Osteocyte (in vitro differentiated cells): ENCODE measurements at regions not wholly inside any gene's neighbourhood (a gene's known extent, or its start where the extent isn't known, plus 50 kb on each side); places are given as distances from the start of the nearest gene placed in this dataset.

Experiments used
- DNase-seq: peaks from one replicate; pipeline ENCODE4 v3.0.0; 2021; ENCODE audit warnings: mixed read lengths; ENCODE audit not compliant: unreplicated experiment; ENCODE audit errors: extremely low spot score
- H3K27ac Mint-ChIP-seq: one replicate; pipeline ENCODE4 v1.8.0; 2021; ENCODE audit warnings: mild to moderate bottlenecking, mixed read lengths; ENCODE audit not compliant: unreplicated experiment
- H3K27me3 Mint-ChIP-seq: one replicate; pipeline ENCODE4 v1.8.0; 2021; ENCODE audit warnings: mixed read lengths; ENCODE audit not compliant: unreplicated experiment
- H3K36me3 Mint-ChIP-seq: one replicate; pipeline ENCODE4 v1.8.0; 2021; ENCODE audit warnings: mixed read lengths; ENCODE audit not compliant: unreplicated experiment
- H3K4me1 Mint-ChIP-seq: one replicate; pipeline ENCODE4 v1.8.0; 2021; ENCODE audit warnings: mixed read lengths; ENCODE audit not compliant: unreplicated experiment
- H3K4me3 Mint-ChIP-seq: one replicate; pipeline ENCODE4 v1.8.0; 2021; ENCODE audit warnings: mild to moderate bottlenecking, moderate library complexity, mixed read lengths; ENCODE audit not compliant: unreplicated experiment
- H3K9me3 Mint-ChIP-seq: one replicate; pipeline ENCODE4 v1.8.0; 2021; ENCODE audit warnings: mixed read lengths; ENCODE audit not compliant: unreplicated experiment
- CTCF ChIP-seq: fragments of 200-600 bp; sonication (generic); IDR thresholded peaks from 2 replicates; pipeline ENCODE4 v1.5.0; 2021; ENCODE audit warnings: antibody characterized with exemption, mild to moderate bottlenecking, moderate library complexity

GRCh38 chr18:60812921-60813320 is 440.3 kb upstream of the MC4R start:
- DNase-seq = no peak
- Mint-ChIP-seq H3K4me1 (no peaks in the 10 kb centered on the region), H3K27me3 (peaks cover 40% of the 10 kb centered on the region), H3K36me3 (no peaks in the 10 kb centered on the region), H3K9me3 (no peaks in the 10 kb centered on the region), H3K27ac (no peak overlapping the region), H3K4me3 (no peak overlapping the region)
- TF ChIP-seq CTCF = no peak

GRCh38 chr18:60826346-60826745 is 453.8 kb upstream of the MC4R start:
- DNase-seq = no peak
- Mint-ChIP-seq H3K27me3 (peaks cover 25% of the 10 kb centered on the region), H3K36me3 (no peaks in the 10 kb centered on the region), H3K4me3 (no peak overlapping the region), H3K27ac (no peak overlapping the region), H3K4me1 (no peaks in the 10 kb centered on the region), H3K9me3 (no peaks in the 10 kb centered on the region)
- no peak for TF ChIP-seq CTCF

GRCh38 chr18:60831971-60832370 is 459.4 kb upstream of the MC4R start:
- TF ChIP-seq CTCF = no peak
- no peaks in the 10 kb centered on the region for H3K36me3 Mint-ChIP-seq
- DNase-seq = no peak
- no peak overlapping the region for H3K27ac Mint-ChIP-seq
- H3K27me3 Mint-ChIP-seq = peaks cover 19% of the 10 kb centered on the region
- H3K4me1 Mint-ChIP-seq = no peaks in the 10 kb centered on the region
- H3K9me3 Mint-ChIP-seq = no peaks in the 10 kb centered on the region
- H3K4me3 Mint-ChIP-seq = no peak overlapping the region

GRCh38 chr18:60838677-60839076 is 466.1 kb upstream of the MC4R start:
- peaks cover 24% of the 10 kb centered on the region for H3K27me3 Mint-ChIP-seq
- no peaks in the 10 kb centered on the region for H3K36me3 Mint-ChIP-seq
- no peak overlapping the region for H3K4me3 Mint-ChIP-seq
- no peak for DNase-seq
- no peak for TF ChIP-seq CTCF
- H3K4me1 Mint-ChIP-seq = no peaks in the 10 kb centered on the region
- peaks cover 7% of the 10 kb centered on the region for H3K9me3 Mint-ChIP-seq
- no peak overlapping the region for H3K27ac Mint-ChIP-seq

GRCh38 chr18:60846396-60846795 is 473.8 kb upstream of the MC4R start:
- Mint-ChIP-seq H3K27me3 (peaks cover 19% of the 10 kb centered on the region), H3K36me3 (no peaks in the 10 kb centered on the region), H3K4me3 (no peak overlapping the region), H3K9me3 (peaks cover 12% of the 10 kb centered on the region), H3K27ac (no peak overlapping the region), H3K4me1 (no peaks in the 10 kb centered on the region)
- DNase-seq = no peak
- TF ChIP-seq CTCF = no peak
